ENCODE measurements at regions not wholly inside any gene's neighbourhood (a gene's known extent, or its start where the extent isn't known, plus 50 kb on each side); places are given as distances from the start of the nearest gene placed in this dataset.

DNA sequence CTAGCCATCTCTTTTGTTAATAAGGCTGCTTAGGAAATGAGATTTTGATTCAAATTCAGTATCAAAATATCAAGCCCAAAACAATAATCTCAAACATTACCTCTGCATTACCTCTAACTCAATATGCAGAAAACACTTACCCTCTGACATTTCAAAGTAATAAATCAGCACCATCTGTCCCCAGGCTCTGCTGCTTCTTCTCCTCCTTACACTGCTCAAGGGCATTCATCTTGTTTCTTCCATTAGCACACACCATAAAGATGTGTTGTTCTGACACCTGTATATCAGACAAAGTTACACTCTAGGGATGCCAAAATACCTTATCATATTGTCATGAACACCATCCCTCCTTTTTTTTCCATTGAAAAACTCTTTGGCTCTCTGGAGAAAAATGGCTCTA is 1630.3 kb downstream of the RPA4 start:
- TF ChIP-seq, protein P1, sequence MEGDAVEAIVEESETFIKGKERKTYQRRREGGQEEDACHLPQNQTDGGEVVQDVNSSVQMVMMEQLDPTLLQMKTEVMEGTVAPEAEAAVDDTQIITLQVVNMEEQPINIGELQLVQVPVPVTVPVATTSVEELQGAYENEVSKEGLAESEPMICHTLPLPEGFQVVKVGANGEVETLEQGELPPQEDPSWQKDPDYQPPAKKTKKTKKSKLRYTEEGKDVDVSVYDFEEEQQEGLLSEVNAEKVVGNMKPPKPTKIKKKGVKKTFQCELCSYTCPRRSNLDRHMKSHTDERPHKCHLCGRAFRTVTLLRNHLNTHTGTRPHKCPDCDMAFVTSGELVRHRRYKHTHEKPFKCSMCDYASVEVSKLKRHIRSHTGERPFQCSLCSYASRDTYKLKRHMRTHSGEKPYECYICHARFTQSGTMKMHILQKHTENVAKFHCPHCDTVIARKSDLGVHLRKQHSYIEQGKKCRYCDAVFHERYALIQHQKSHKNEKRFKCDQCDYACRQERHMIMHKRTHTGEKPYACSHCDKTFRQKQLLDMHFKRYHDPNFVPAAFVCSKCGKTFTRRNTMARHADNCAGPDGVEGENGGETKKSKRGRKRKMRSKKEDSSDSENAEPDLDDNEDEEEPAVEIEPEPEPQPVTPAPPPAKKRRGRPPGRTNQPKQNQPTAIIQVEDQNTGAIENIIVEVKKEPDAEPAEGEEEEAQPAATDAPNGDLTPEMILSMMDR (IDR thresholded peaks at IDR 0.05): no peak
- TF ChIP-seq, protein P2, sequence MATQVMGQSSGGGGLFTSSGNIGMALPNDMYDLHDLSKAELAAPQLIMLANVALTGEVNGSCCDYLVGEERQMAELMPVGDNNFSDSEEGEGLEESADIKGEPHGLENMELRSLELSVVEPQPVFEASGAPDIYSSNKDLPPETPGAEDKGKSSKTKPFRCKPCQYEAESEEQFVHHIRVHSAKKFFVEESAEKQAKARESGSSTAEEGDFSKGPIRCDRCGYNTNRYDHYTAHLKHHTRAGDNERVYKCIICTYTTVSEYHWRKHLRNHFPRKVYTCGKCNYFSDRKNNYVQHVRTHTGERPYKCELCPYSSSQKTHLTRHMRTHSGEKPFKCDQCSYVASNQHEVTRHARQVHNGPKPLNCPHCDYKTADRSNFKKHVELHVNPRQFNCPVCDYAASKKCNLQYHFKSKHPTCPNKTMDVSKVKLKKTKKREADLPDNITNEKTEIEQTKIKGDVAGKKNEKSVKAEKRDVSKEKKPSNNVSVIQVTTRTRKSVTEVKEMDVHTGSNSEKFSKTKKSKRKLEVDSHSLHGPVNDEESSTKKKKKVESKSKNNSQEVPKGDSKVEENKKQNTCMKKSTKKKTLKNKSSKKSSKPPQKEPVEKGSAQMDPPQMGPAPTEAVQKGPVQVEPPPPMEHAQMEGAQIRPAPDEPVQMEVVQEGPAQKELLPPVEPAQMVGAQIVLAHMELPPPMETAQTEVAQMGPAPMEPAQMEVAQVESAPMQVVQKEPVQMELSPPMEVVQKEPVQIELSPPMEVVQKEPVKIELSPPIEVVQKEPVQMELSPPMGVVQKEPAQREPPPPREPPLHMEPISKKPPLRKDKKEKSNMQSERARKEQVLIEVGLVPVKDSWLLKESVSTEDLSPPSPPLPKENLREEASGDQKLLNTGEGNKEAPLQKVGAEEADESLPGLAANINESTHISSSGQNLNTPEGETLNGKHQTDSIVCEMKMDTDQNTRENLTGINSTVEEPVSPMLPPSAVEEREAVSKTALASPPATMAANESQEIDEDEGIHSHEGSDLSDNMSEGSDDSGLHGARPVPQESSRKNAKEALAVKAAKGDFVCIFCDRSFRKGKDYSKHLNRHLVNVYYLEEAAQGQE (IDR thresholded peaks at IDR 0.05; ENCODE audit: insufficient read depth in 1 of 2, low read depth in 2 of 2, low read length in 1 of 2): no peak
- no peak for TF ChIP-seq POLR2AphosphoS5 (IDR thresholded peaks at IDR 0.05; ENCODE audit: low read depth, low read length)
- no peak for TF ChIP-seq SIN3A (IDR thresholded peaks at IDR 0.05; ENCODE audit: borderline replicate concordance, insufficient read depth, low read depth, low read length)
